Upper lobe of right lung (tissue), 1 donor: ENCODE measurements at regions not wholly inside any gene's neighbourhood (a gene's known extent, or its start where the extent isn't known, plus 50 kb on each side); places are given as distances from the start of the nearest gene placed in this dataset.
A peak's percentile ranks its signal among the peaks of the same experiment; 100 is the strongest.

Experiments
- ATAC-seq: fragments of 200-7000 bp; cut with Tn5 transposase; one replicate; pipeline ENCODE4 v1.9.1; 2020; ENCODE audit warnings: mild to moderate bottlenecking, moderate library complexity
- DNase-seq: peaks from one replicate; pipeline ENCODE4 v3.0.0-alpha.2; 2020
- H3K27ac ChIP-seq: fragments of 200-600 bp; one replicate; pipeline ENCODE4 v1.8.0; 2022
- H3K27me3 ChIP-seq: fragments of 200-600 bp; one replicate; pipeline ENCODE4 v1.8.0; 2022; ENCODE audit warnings: mild to moderate bottlenecking
- H3K36me3 ChIP-seq: fragments of 200-600 bp; one replicate; pipeline ENCODE4 v1.8.0; 2022
- H3K4me1 ChIP-seq: fragments of 200-600 bp; one replicate; pipeline ENCODE4 v1.8.0; 2022
- H3K4me3 ChIP-seq: fragments of 200-600 bp; one replicate; pipeline ENCODE4 v1.8.0; 2022; ENCODE audit warnings: mild to moderate bottlenecking
- H3K9me3 ChIP-seq: fragments of 200-600 bp; one replicate; pipeline ENCODE4 v1.8.0; 2022
- CTCF ChIP-seq: fragments of 200-600 bp; IDR thresholded peaks from one replicate; pipeline ENCODE4 v1.8.0; 2022; ENCODE audit warnings: antibody characterized with exemption
- intact Hi-C: fragments of 100-400 bp; cut with DNase I; formaldehyde crosslinking; loops from one replicate; pipeline ENCODE4 v1.11.0; 2022
- donor health status: DM: no; HTN: yes; CAD: no; lungs with severe emphysema.

- ATAC-seq (peak; percentile 55), DNase-seq (no peak)
- H3K9me3 ChIP-seq: no peaks in the 10 kb centered on the region
- no peak overlapping the region for H3K4me3 ChIP-seq
- no peaks in the 10 kb centered on the region for H3K36me3 ChIP-seq
- H3K27ac ChIP-seq: no peak overlapping the region
- TF ChIP-seq CTCF: peak; percentile 30
- H3K4me1 ChIP-seq: no peaks in the 10 kb centered on the region
- intact Hi-C loops: no loop called here
- no peaks in the 10 kb centered on the region for H3K27me3 ChIP-seq
Observed at GRCh38 chr2:105454801-105455485, 56.1 kb upstream of the FHL2 start.

- Histone ChIP-seq H3K27ac (no peak overlapping the region), H3K4me1 (no peaks in the 10 kb centered on the region), H3K27me3 (no peaks in the 10 kb centered on the region), H3K4me3 (no peak overlapping the region), H3K36me3 (no peaks in the 10 kb centered on the region), H3K9me3 (no peaks in the 10 kb centered on the region)
- intact Hi-C loops: no loop called here
- TF ChIP-seq CTCF: no peak
- no peak for ATAC-seq
- no peak for DNase-seq
Observed at GRCh38 chr2:105451571-105452166, 52.8 kb upstream of the FHL2 start.

DNA sequence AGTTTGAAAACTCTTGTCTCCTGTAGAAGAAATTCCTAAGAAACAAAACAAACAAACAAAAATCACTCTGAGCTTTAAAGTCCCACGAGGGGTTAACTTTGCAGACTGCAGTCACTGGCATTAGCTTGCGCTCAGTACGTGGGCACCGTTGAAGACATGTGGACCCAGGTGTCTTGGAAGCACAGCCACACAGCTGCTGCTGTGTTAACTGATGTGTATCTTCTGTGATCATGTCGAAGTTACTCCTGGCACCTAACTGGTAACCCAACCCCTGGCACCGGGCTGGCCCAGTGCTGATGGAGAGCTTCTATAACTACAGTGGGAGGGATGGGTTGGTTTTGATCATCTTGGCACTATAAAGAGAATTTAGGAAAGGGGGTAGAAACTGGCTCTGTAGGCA, 51.6 kb upstream of the FHL2 start:
- no peak for TF ChIP-seq CTCF
- Histone ChIP-seq H3K27me3 (no peaks in the 10 kb centered on the region), H3K9me3 (no peaks in the 10 kb centered on the region), H3K4me1 (no peaks in the 10 kb centered on the region), H3K4me3 (no peak overlapping the region), H3K36me3 (no peaks in the 10 kb centered on the region), H3K27ac (no peak overlapping the region)
- DNase-seq: no peak
- ATAC-seq: no peak
- intact Hi-C loops: no loop called here

DNA sequence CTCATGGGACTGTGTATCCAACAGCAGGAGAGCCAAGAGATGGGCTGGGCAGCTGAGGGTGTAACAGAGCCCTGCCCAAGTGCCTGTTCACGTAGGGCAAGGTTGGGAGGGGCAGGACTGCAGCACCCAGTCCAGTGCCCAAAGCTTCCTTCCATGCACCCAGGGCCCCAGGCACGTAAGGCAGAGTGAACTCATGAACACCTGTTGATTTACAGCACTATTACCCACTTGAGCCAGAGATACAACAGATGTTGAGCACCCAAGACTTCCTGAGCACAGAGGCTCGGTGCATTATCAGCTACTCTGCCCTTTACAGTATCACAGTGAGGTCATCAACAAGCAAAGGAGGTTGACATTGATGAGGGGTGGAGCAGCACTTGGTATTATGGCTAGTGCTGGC, 50.2 kb upstream of the FHL2 start:
- Histone ChIP-seq H3K36me3 (no peaks in the 10 kb centered on the region), H3K4me3 (no peak overlapping the region), H3K27ac (no peak overlapping the region), H3K9me3 (no peaks in the 10 kb centered on the region), H3K27me3 (no peaks in the 10 kb centered on the region), H3K4me1 (no peaks in the 10 kb centered on the region)
- ATAC-seq (peak; percentile 58), DNase-seq (no peak)
- TF ChIP-seq CTCF: no peak
- intact Hi-C loops: no loop called here
